ENCODE measurements at regions not wholly inside any gene's neighbourhood (a gene's known extent, or its start where the extent isn't known, plus 50 kb on each side); places are given as distances from the start of the nearest gene placed in this dataset.

- DNase-seq (ENCODE audit: low read depth, low spot score): no peak
Observed at GRCh38 chr6:19664878-19665612, 172.1 kb upstream of the ID4 start.

- DNase-seq (ENCODE audit: low read depth, low spot score): no peak
Observed at GRCh38 chr6:19665613-19665909, 171.6 kb upstream of the ID4 start.

GRCh38 chr6:19668710-19669109 lies 168.5 kb upstream of the ID4 start:
- DNase-seq (ENCODE audit: low read depth, low spot score): no peak

GRCh38 chr6:19669206-19669605 lies 168.0 kb upstream of the ID4 start:
- no peak for DNase-seq (ENCODE audit: low read depth, low spot score)

- DNase-seq (ENCODE audit: low read depth, low spot score): no peak
Observed at GRCh38 chr6:19682859-19683258, 154.3 kb upstream of the ID4 start.

- DNase-seq (ENCODE audit: low read depth, low spot score): no peak
Observed at GRCh38 chr6:19690325-19691075, 146.7 kb upstream of the ID4 start.

DNA sequence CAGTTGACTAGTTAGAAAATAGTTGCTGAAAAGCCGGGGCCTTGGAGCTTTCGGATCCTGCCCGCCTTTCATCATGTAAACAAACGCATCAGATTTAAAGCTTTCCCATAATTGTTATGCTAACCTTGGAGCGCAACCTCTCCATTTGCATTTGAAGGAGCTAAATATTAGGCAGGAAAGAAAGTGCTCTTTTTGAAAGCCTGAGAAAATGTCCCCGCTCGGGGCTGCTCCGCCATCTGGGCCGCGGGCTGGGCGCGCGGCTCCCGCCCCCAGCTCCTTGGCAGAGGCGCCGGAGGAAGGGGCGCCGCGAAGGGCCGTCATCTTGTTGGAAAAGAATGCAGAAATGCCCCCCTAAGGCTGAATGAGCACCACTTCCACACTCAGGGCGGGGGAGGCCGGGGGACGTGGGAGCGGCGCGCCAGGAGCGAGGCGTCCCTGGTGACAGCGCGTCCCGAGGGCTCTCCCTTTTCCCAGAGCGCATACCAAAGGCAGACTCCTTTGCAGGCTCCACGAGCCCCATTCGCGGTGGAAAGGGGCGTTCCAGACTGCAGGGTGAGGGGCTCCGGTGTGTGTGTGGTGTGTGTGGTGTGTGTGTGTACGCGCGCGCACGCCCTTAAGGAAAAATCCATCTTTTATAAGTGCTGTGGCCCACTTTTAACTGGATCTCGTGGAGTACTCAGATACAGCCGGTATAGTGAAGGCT lies 145.6 kb upstream of the ID4 start:
- no peak for DNase-seq (ENCODE audit: low read depth, low spot score)

GRCh38 chr6:19692506-19693298 lies 144.5 kb upstream of the ID4 start:
- DNase-seq (ENCODE audit: low read depth, low spot score): no peak

DNA sequence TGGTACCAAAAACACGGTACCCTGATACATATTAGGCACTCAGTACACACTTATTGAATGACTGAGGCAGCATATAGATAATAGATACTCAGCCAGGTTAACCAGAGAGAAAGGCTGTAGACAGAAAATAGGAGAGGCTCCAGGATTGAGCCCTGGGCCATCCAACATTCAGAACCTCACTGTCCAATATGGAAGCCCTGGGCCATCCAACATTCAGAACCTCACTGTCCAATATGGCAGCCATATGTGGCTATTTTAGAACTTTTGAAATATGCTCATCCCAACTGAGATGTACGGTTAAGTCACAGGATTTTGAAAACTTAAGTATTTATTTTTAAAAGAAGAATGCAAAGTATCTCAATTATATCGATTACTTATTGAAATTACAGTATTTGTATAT lies 142.5 kb upstream of the ID4 start:
- DNase-seq (ENCODE audit: low read depth, low spot score): no peak

GRCh38 chr6:19697744-19698290 lies 139.4 kb upstream of the ID4 start:
- DNase-seq (ENCODE audit: low read depth, low spot score): no peak

DNA sequence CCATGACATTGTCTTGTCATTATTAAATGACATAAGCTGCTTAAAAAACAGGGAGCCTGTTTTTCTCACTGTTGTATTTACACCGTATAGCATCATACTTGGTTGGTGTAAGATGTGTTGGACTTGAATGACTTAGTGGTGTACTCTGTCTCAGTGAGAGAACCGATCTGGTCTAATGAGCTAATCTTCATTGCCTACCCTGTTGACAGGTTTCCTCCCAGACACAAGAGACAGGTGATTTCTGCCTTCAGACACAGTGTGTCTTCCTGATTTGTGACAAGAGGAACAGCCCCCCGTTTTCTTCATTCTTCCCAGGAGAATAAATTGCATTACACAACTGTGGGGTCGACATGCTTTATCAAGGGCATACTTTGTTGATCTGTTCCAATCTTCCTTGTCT lies 137.2 kb upstream of the ID4 start:
- no peak for DNase-seq (ENCODE audit: low read depth, low spot score)

- no peak for DNase-seq (ENCODE audit: low read depth, low spot score)
Observed at GRCh38 chr6:19705606-19706005, 131.6 kb upstream of the ID4 start.

DNA sequence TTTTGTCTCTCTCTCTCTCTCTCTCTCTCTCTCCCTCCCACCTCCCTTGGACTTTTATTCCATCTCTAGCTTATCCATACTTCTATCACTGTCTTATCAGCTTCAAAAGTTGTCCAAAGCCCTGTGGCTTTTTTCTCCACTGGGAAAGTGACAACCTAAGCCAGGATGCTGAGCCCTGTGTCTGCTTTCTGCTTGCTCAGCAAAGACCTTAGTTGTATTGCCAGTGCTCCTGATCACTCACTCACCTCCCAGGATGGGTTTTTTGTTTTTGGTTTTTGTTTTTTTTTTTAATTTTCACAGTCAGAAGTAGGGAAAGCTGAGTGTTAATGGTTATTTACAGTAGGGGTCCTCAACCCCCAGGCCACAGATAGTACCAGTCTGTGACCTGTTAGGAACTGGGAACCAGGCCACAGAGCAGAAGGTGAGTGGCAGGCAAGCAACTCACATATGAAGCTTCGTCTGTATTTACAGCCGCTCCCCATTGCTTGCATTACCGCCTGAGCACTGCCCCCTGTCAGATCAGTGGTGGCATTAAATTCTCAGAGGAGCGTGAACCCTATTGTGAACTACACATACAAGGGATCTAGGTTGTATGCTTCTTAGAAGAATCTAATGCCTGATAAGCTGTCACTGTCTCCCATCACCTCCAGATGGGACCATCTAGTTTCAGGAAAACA lies 125.0 kb upstream of the ID4 start:
- no peak for DNase-seq (ENCODE audit: low read depth, low spot score)

GRCh38 chr6:19712998-19713397 lies 124.2 kb upstream of the ID4 start:
- DNase-seq (ENCODE audit: low read depth, low spot score): no peak

GRCh38 chr6:19713411-19713810 lies 123.8 kb upstream of the ID4 start:
- DNase-seq (ENCODE audit: low read depth, low spot score): no peak

DNA sequence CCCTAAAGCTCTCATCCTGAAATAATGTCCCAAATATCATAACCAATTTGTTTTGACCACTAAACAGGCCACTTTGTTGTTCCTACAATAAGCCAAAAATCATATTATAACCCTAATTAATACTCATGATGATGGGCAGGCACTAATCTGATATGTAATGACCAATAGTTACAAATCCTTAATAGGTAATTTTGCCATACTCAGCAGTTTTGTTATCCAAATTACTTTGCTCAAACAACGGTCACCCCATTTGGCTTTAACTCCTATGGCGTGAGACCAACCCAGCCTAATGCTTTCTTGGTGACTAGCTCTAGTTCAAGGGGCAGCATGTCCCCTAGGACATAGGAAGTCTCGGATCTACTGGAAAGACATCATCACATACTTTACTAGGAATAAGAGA lies 123.2 kb upstream of the ID4 start:
- DNase-seq (ENCODE audit: low read depth, low spot score): no peak

DNA sequence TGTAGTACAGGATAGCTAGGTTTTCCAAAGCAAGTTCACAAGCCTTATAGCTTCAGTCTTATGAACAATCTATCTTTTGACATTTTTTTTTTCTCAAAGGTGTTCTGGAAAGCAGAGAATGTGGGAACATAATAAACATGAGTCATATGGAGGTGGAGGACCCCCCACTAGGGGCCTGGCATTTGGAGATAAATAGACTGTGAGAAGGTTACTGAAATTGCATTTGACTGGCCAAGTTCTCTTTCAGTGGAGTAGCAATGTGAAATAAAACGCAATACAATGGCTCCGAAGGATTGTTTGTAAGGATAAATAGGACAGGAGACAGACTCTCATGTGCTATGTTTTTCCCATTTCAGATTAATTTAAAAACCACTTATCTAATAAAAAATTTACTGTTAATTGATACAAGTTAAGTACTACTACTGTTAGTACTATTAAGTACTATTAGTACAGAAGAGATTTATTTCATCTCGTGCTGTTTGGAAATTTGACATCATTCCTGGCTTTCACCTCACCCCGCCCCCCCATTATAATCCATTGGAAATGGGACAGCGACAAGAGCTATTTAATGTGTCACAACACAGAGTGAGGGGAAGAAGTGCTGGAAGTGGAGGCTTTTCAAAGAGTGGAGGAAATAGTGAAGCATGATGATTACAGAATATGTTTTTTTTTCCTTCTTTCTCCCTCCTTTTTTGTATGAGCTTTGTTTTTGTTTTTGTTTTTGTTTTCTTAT lies 122.6 kb upstream of the ID4 start:
- no peak for DNase-seq (ENCODE audit: low read depth, low spot score)

- DNase-seq (ENCODE audit: low read depth, low spot score): no peak
Observed at GRCh38 chr6:19715167-19715551, 122.0 kb upstream of the ID4 start.

- DNase-seq (ENCODE audit: low read depth, low spot score): no peak
Observed at GRCh38 chr6:19719691-19720128, 117.5 kb upstream of the ID4 start.

GRCh38 chr6:19721766-19722377 lies 115.3 kb upstream of the ID4 start:
- no peak for DNase-seq (ENCODE audit: low read depth, low spot score)
